ENCODE measurements at regions not wholly inside any gene's neighbourhood (a gene's known extent, or its start where the extent isn't known, plus 50 kb on each side); places are given as distances from the start of the nearest gene placed in this dataset.

GRCh38 chr18:55111271-55111670, 152.0 kb upstream of the CCDC68 start (continued):
- TF ChIP-seq, protein P1, sequence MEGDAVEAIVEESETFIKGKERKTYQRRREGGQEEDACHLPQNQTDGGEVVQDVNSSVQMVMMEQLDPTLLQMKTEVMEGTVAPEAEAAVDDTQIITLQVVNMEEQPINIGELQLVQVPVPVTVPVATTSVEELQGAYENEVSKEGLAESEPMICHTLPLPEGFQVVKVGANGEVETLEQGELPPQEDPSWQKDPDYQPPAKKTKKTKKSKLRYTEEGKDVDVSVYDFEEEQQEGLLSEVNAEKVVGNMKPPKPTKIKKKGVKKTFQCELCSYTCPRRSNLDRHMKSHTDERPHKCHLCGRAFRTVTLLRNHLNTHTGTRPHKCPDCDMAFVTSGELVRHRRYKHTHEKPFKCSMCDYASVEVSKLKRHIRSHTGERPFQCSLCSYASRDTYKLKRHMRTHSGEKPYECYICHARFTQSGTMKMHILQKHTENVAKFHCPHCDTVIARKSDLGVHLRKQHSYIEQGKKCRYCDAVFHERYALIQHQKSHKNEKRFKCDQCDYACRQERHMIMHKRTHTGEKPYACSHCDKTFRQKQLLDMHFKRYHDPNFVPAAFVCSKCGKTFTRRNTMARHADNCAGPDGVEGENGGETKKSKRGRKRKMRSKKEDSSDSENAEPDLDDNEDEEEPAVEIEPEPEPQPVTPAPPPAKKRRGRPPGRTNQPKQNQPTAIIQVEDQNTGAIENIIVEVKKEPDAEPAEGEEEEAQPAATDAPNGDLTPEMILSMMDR (conservative IDR thresholded peaks at IDR 0.05; ENCODE audit: low read depth in 2 of 2), result no peak
- TF ChIP-seq EZH2phosphoT487 (IDR thresholded peaks at IDR 0.05; ENCODE audit: unreplicated experiment) (no peak), POLR2AphosphoS5 (IDR thresholded peaks at IDR 0.05; ENCODE audit: low read depth) (no peak), ETS1 (IDR thresholded peaks at IDR 0.05) (no peak)
- TF ChIP-seq, protein P2, sequence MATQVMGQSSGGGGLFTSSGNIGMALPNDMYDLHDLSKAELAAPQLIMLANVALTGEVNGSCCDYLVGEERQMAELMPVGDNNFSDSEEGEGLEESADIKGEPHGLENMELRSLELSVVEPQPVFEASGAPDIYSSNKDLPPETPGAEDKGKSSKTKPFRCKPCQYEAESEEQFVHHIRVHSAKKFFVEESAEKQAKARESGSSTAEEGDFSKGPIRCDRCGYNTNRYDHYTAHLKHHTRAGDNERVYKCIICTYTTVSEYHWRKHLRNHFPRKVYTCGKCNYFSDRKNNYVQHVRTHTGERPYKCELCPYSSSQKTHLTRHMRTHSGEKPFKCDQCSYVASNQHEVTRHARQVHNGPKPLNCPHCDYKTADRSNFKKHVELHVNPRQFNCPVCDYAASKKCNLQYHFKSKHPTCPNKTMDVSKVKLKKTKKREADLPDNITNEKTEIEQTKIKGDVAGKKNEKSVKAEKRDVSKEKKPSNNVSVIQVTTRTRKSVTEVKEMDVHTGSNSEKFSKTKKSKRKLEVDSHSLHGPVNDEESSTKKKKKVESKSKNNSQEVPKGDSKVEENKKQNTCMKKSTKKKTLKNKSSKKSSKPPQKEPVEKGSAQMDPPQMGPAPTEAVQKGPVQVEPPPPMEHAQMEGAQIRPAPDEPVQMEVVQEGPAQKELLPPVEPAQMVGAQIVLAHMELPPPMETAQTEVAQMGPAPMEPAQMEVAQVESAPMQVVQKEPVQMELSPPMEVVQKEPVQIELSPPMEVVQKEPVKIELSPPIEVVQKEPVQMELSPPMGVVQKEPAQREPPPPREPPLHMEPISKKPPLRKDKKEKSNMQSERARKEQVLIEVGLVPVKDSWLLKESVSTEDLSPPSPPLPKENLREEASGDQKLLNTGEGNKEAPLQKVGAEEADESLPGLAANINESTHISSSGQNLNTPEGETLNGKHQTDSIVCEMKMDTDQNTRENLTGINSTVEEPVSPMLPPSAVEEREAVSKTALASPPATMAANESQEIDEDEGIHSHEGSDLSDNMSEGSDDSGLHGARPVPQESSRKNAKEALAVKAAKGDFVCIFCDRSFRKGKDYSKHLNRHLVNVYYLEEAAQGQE (IDR thresholded peaks at IDR 0.05; ENCODE audit: unreplicated experiment), result no peak

GRCh38 chr18:55110436-55110835, 151.2 kb upstream of the CCDC68 start:
- Mint-ChIP-seq H3K27me3 (ENCODE audit: insufficient read depth, low read depth, poor library complexity) (no peaks in the 10 kb centered on the region), H3K4me1 (peaks cover 12% of the 10 kb centered on the region)

More at GRCh38 chr18:55110436-55110835, 151.2 kb upstream of the CCDC68 start:
- no peaks in the 10 kb centered on the region for H4K20me1 ChIP-seq (replicated peaks; ENCODE audit: insufficient read depth)
- Mint-ChIP-seq H3K9me3 (no peaks in the 10 kb centered on the region), H3K27ac (no peak overlapping the region), H3K36me3 (ENCODE audit: low read depth) (no peaks in the 10 kb centered on the region), H3K4me3 (no peak overlapping the region)
- H3K27me3 ChIP-seq (ENCODE audit: insufficient read depth), result no peaks in the 10 kb centered on the region
- no peak overlapping the region for H3K4me2 ChIP-seq
- H3F3A ChIP-seq (replicated peaks; ENCODE audit: low read depth), result no peaks in the 10 kb centered on the region
- no peaks in the 10 kb centered on the region for H3K36me3 ChIP-seq (ENCODE audit: insufficient read depth)
- H3K79me2 ChIP-seq (replicated peaks; ENCODE audit: insufficient read depth), result no peaks in the 10 kb centered on the region
- DNase-seq (ENCODE audit: low spot score) (no peak), ATAC-seq (no peak)
- no peak overlapping the region for H3K27ac ChIP-seq (ENCODE audit: low read depth)
- H2AFZ ChIP-seq, result no peak overlapping the region
- H3K4me1 ChIP-seq (ENCODE audit: insufficient read depth), result peaks cover 6% of the 10 kb centered on the region; the same call in 1 of the 2 replicates
- no peak overlapping the region for H3K4me3 ChIP-seq
- 0 out of 2 replicates have a peak, but pooled peaks cover 12% of the 10 kb centered on the region for H3K9me2 ChIP-seq (ENCODE audit: insufficient read depth)
- TF ChIP-seq ETS1 (IDR thresholded peaks at IDR 0.05) (no peak), ZNF462 (CRISPR knock-in tag; IDR thresholded peaks at IDR 0.05) (no peak), EZH2 (IDR thresholded peaks at IDR 0.05; ENCODE audit: low read depth, unreplicated experiment) (no peak), EZH2phosphoT487 (IDR thresholded peaks at IDR 0.05; ENCODE audit: unreplicated experiment) (no peak), ZNF114 (CRISPR knock-in tag; IDR thresholded peaks at IDR 0.05) (no peak), CREB1 (CRISPR knock-in tag; IDR thresholded peaks at IDR 0.05; ENCODE audit: low read depth) (no peak), STAT1 (IDR thresholded peaks at IDR 0.05; ENCODE audit: unreplicated experiment) (no peak), ZNF331 (CRISPR knock-in tag; IDR thresholded peaks at IDR 0.05; ENCODE audit: low read depth) (no peak)
